ENCODE measurements at regions not wholly inside any gene's neighbourhood (a gene's known extent, or its start where the extent isn't known, plus 50 kb on each side); places are given as distances from the start of the nearest gene placed in this dataset.

DNA sequence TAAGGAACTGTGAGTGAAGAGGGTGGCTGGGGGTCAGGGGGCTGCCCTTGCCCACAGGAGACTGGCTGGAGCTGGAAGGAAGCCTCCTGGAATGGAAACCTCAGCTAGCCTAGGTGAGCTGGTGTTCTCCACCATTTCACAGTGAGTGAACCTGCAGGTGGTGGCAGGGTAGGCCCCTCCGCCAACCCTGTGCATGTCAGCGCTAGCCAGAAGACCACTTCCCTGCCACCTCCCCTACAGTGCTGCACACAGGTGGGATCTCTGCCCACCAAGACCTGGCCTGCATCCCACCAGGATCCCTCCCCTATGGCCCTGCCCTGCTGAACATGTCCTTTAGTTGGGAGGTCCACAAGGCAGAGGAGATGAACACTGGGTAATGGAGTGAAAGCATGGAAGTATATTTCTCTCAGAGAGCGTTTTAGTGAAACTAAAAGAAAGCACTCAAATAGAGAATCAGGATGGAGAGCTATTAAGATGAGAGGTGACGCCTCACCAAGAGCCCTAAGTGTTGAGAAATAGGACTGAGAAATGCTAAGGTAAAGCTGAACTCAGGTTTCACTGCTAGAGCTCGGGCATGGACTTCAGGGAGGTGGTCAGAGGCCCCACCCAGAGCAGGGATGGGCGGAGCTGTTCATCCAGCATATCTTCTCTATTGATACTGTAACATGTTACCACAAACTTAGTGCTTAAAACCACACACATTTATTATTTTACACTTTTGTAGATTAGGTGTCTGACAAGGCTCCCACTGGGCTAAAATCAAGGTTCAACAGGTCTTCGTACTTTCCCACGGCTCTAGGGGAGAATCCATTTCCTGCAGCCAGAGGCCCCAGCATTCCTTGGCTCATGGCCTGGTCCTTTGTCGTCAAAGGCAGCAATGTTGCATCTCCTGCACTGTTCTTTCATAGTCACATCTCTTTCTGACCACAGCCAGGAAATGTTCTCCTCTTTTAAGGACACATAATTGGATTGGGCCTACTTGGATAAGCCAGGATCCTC lies 83.2 kb downstream of the DIRAS2 start:
- no peak for DNase-seq
